ENCODE measurements at regions not wholly inside any gene's neighbourhood (a gene's known extent, or its start where the extent isn't known, plus 50 kb on each side); places are given as distances from the start of the nearest gene placed in this dataset.

DNA sequence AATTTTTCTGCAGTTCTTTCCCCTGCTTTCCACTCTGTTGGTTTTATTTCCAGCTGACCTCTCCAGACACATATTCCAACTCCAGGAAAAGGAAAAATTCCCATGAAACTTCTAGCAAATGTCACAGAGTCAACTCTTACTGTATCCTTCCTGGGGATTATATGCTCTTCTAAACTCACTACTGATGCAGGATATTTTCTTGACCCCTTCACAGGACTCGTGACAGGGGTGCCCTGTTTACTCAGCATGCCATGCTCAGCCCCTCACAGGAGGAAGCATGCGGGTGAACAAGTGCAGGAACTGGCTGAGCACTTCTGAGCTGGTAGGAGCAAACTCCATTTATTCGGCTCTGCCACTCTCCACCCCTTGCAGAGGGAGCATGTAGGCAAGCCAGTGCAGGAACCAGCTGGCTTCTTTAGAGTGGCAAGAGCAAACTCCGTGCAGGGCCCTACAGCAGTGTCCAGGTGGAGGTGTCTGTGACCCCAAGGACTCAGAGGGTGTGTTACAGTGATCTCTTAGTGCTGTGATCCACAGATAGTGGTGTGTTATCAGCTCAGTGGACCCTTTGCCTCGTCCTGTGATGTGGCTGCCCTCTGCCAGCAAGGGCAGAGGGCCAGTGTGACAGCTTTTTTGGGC is 413.6 kb upstream of the GRM7 start:
- DNase-seq (ENCODE audit: low spot score) (no peak), ATAC-seq (no peak), FAIRE-seq (no peak)
- WGBS (ENCODE audit: low lambda C conversion rate): 13% methylated on average over 5 of the region's 5 CpGs
- H3K9me3 ChIP-seq (ENCODE audit: low read length): peaks cover 85% of the 10 kb centered on the region
- H3K4me2 ChIP-seq (ENCODE audit: low read depth, low read length): no peak overlapping the region
- no TSS peak for BruUV-seq (replicated peaks)
- intact Hi-C loops (cut with micrococcal nuclease; ENCODE audit: unreplicated experiment) (no loop called here), in situ Hi-C loops (cut with HindIII; ENCODE audit: extremely low pct_ligation_motif_present, low pct_unique_long_range_greater_than_20kb) (no loop called here)
- TF ChIP-seq SRF (IDR thresholded peaks at IDR 0.05; ENCODE audit: low read depth, low read length): no peak
- no peak for TF ChIP-seq ZNF619 (CRISPR knock-in tag; IDR thresholded peaks at IDR 0.05)
- TF ChIP-seq SP4 (CRISPR knock-in tag; IDR thresholded peaks at IDR 0.05): no peak
- POLR2A ChIA-PET: no interaction called here
- H3K27me3 ChIP-seq (ENCODE audit: control insufficient read depth in 1 of 2, insufficient read depth in 2 of 2, low read length in 2 of 2): no peaks in the 10 kb centered on the region
- no peak overlapping the region for H3K4me3 ChIP-seq (replicated peaks in 1 of 3; ENCODE audit: insufficient read depth in 1 of 3, low read depth in 2 of 3, low read length in 3 of 3)
- no peak overlapping the region for H2AFZ ChIP-seq (ENCODE audit: low read length)
- H4K20me1 ChIP-seq (ENCODE audit: insufficient read depth, low read length): no peaks in the 10 kb centered on the region
- H3K27ac ChIP-seq (ENCODE audit: extremely low read length, insufficient read depth, low read length): no peak overlapping the region
- CTCF ChIA-PET (ENCODE audit: low intra/inter-chr PET ratio, low total read pairs): no interaction called here
- no peaks in the 10 kb centered on the region for H3K4me1 ChIP-seq (ENCODE audit: insufficient read depth, low read length)
- no peaks in the 10 kb centered on the region for H3K36me3 ChIP-seq (replicated peaks in 1 of 2; ENCODE audit: control insufficient read depth in 1 of 2, insufficient read depth in 2 of 2, low read length in 2 of 2)
- no peaks in the 10 kb centered on the region for H3K79me2 ChIP-seq (ENCODE audit: insufficient read depth, low read length)
- no peak overlapping the region for H3K9ac ChIP-seq (ENCODE audit: insufficient read depth, low read depth, low read length)

DNA sequence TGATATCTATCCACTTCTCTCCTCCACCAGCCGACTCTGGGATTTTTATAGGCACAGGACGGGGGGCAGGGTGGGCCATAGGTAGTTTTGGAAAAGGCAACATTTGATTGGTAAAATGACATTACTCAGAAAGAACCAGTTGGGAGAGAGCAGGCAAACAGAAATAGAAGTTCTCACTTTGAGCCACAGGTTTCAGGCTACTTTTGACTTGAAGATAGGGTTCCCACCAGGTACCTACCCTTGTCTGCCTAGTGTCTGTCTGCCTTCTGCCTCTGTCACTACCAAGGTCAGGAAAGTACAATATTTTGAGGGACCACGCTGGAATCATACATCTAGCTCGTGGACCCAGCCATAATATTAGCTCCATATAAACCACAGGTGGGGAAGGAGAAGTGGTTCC is 412.9 kb upstream of the GRM7 start:
- Histone ChIP-seq H3K9me3 (ENCODE audit: low read length) (peaks cover 85% of the 10 kb centered on the region), H3K4me1 (ENCODE audit: insufficient read depth, low read length) (no peaks in the 10 kb centered on the region), H3K4me3 (replicated peaks in 1 of 3; ENCODE audit: insufficient read depth in 1 of 3, low read depth in 2 of 3, low read length in 3 of 3) (no peak overlapping the region), H3K9ac (ENCODE audit: insufficient read depth, low read depth, low read length) (no peak overlapping the region), H3K27ac (ENCODE audit: extremely low read length, insufficient read depth, low read length) (no peak overlapping the region), H4K20me1 (ENCODE audit: insufficient read depth, low read length) (no peaks in the 10 kb centered on the region), H3K36me3 (replicated peaks in 1 of 2; ENCODE audit: control insufficient read depth in 1 of 2, insufficient read depth in 2 of 2, low read length in 2 of 2) (no peaks in the 10 kb centered on the region), H3K4me2 (ENCODE audit: low read depth, low read length) (no peak overlapping the region), H2AFZ (ENCODE audit: low read length) (no peak overlapping the region), H3K79me2 (ENCODE audit: insufficient read depth, low read length) (no peaks in the 10 kb centered on the region), H3K27me3 (ENCODE audit: control insufficient read depth in 1 of 2, insufficient read depth in 2 of 2, low read length in 2 of 2) (no peaks in the 10 kb centered on the region)
- TF ChIP-seq NR2F2 (IDR thresholded peaks at IDR 0.05; ENCODE audit: borderline replicate concordance, low read depth): no peak
- TF ChIP-seq EEA1 (CRISPR knock-in tag; IDR thresholded peaks at IDR 0.05; ENCODE audit: borderline replicate concordance): no peak
- no peak for TF ChIP-seq CEBPB (IDR thresholded peaks at IDR 0.05; ENCODE audit: borderline replicate concordance, low read depth, low read length)
- TF ChIP-seq, protein P1, sequence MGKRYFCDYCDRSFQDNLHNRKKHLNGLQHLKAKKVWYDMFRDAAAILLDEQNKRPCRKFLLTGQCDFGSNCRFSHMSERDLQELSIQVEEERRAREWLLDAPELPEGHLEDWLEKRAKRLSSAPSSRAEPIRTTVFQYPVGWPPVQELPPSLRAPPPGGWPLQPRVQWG (CRISPR knock-in tag; IDR thresholded peaks at IDR 0.05; ENCODE audit: borderline replicate concordance, low read depth): no peak
- no peak for TF ChIP-seq PCBP1 (IDR thresholded peaks at IDR 0.05; ENCODE audit: borderline replicate concordance, low read depth, low read length)
- TF ChIP-seq KDM6A (CRISPR knock-in tag; IDR thresholded peaks at IDR 0.05; ENCODE audit: low read depth): no peak
- intact Hi-C loops (cut with micrococcal nuclease; ENCODE audit: unreplicated experiment): no loop called here
- no peak for DNase-seq (ENCODE audit: low spot score)
- ATAC-seq: no peak
- no peak for FAIRE-seq
- in situ Hi-C loops (cut with HindIII; ENCODE audit: extremely low pct_ligation_motif_present, low pct_unique_long_range_greater_than_20kb): no loop called here
- BruUV-seq (replicated peaks): no TSS peak
- 3% methylated on average over 4 of the region's 4 CpGs for WGBS (ENCODE audit: low lambda C conversion rate)
- POLR2A ChIA-PET: no interaction called here
- CTCF ChIA-PET (ENCODE audit: low intra/inter-chr PET ratio, low total read pairs): no interaction called here
